Limb (tissue), 2 donors: ENCODE measurements at regions not wholly inside any gene's neighbourhood (a gene's known extent, or its start where the extent isn't known, plus 50 kb on each side); places are given as distances from the start of the nearest gene placed in this dataset.
"Not testable (repeated sequence)": the region's sequence is repeated elsewhere in the genome, so short reads cannot be mapped to it uniquely, and the experiment has no call there.

Source experiments
- DNase-seq, 2 donors: peaks; one replicate each; pipeline ENCODE4 v3.0.0-alpha.2; 2016; ENCODE audit errors: extremely low spot score in 2 of 2

DNA sequence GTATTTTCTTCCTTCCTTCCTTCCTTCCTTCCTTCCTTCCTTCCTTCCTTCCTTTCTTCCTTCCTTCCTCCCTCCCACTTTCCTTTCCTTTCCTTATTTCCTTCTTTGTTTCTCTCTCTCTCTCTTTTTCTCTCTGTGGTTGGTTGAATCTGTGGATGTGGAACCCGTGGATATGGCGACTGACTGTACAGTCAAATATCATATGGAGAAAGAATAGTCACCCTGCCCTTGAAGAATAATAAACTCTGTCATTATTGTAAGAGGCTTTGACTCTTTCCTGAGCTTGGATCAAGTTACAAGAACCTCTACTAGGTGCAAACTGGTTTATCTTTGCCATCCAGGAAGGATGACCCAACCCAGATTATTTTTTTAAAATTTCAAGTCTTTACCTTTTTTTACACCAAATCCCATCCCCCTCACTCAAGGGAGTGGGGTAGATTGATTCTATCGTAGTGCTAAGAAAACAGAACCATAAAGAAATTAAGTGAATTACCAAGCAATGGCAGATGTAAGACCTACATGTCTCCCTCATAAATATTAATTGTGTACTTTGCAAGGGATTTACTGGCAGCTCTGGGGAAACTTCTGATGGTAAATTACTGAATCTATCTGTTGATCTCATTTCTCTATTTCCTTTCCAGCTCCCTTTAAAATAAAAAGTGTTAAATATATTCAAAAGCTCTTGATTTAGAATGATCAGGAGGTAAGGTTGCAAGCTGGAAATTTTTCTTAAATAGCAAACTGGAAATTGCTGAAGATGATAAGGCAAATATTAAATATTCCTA is 667.5 kb downstream of the UTRN start:
- no peak for DNase-seq

DNA sequence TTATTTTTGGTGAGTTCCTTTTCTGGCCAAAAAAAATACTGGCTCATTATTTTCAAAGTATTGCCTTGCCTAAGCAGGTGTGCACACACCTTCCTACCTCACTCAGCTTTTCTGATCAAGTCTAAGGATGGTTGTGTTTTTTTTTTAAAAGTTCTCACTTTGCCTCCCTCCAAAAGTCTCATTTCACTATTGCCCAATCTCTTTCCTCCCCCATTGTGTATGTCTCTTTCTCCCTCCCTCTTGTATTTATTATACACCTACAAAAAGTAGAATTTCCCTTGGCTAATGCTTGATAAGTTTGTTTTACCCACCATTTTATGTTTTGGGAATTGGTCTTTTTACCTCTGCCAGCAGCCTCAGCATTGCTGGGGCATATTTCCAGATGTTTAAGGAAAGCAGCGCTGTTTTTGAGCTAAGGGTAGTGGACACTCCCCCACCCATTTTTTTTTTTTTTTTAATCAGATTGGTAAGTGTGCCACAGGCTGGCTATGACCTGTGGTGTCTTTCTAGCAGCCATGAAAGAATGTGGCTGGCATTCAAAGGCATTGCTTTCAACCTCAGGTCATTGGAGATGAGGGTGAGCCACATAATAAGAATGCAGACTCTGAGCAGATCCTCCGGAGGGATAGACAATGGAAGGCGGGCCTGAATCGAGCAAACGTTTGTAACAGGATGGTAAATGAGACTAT is 668.6 kb downstream of the UTRN start:
- DNase-seq, result no peak

DNA sequence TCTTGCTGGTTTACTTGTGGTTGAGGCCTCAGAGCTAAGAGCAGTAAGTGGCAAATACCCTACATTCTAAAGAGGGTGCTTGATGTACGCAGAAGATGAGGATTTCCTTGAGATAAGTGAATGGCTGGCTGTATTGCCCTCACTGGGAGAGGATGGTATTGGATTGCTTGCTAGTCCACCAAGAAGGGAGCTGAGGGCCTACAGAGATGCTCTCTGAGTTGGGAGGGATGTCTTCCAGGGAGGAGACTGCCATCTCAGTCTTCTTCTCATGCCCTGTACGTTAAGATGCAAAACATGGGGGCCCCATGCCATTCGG is 669.1 kb downstream of the UTRN start:
- no peak for DNase-seq

DNA sequence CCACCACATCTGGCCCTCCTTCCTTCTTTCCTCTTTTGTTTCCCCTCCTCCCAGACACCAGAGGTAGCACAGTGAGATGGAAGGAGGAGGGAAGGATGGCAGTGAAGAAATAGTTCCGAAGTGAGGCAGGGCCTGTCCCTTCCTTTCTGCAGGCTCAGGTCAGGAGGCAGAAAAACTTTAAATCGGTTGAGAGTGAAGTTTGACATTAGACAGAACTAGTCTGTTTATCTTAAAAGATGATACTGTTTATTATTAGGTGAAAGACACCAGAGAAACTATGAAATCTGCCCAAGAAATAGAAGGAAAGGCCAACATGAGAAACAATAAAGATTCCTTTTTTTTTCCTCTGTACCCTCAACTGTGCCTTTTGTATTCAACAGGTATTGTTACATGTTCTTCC is 670.3 kb downstream of the UTRN start:
- no peak for DNase-seq

DNA sequence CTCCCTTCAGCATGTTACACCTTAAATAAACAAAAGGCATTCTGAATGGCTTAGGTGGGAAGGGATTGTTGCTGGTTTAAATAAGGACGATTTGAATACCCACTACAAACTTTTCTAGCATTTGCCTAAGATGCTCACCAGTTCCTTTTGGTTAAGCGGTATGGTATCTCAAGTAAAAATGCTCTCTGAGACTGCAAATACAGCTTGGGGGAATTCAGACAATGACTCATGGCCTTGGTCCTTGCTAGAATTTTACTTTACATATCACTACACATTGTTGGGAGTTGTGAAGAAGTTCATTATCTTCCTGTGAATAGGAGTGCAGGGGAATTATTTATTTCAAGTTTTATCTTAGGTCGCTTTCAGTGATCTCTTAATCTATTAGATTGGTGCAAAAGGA is 670.7 kb downstream of the UTRN start:
- no peak for DNase-seq

DNA sequence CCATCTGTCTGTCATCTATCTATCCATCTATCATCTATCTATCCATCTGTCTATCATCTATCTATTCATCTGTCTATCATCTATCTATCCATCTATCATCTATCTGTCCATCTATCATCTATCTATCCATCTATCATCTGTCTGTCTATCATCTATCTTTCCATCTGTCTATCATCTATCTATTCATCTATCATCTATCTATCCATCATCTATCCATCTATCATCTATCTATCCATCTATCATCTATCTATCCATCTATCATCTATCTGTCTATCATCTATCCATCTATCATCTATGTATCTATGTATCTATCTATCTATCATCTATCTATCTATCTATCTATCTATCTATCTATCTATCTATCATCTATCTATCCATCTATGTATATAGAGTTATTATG is 671.6 kb downstream of the UTRN start:
- not testable (repeated sequence) for DNase-seq

DNA sequence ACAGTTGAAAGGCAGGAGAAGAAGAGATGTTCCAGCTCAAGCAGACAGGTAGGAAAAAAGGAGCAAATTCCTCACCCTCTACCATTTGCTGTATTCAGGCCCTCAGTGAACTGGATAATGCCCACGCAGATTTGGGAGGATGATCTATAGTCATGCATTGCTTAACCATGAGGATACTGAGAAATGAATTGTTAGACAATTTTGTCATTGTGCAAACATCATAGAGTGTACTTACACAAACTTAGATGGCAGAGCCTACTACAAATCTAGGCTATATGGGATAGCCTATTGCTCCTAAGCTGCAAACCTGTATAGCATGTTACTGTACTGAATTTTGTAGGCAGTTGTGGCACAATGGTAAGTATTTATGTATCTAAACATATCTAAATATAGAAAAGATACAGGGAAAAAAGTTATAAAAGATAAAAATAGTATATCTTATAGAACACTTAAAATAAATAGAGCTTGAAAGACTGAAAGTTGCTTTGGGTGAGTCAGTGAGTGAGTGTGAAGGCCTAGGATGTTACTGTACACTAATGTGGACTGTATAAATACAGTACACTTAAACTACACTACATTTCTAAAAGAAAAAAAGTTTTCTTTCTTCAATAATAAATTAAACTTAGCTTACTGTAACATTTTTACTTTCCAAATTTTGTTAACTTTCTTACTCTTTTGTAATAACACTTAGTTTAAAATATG is 672.3 kb downstream of the UTRN start:
- DNase-seq, result no peak

DNA sequence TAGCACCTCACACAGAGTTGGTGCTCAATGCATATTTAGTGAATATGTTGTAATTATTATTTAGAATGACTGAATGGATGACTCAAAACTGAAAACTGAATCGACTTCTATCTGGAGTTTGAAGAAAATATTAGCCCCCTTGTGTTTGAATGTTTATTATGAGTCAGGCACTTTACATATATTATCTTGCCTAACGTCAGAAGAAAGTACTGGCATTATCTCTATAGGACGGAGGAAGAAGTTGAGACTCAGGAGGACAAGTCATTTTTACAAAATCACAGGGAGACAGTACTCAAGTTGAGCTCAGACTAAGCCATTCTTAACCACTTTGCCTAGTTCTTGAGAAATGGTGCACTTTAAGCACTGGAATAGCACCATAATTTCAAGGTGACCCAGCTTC is 684.0 kb downstream of the UTRN start:
- DNase-seq, result no peak

DNA sequence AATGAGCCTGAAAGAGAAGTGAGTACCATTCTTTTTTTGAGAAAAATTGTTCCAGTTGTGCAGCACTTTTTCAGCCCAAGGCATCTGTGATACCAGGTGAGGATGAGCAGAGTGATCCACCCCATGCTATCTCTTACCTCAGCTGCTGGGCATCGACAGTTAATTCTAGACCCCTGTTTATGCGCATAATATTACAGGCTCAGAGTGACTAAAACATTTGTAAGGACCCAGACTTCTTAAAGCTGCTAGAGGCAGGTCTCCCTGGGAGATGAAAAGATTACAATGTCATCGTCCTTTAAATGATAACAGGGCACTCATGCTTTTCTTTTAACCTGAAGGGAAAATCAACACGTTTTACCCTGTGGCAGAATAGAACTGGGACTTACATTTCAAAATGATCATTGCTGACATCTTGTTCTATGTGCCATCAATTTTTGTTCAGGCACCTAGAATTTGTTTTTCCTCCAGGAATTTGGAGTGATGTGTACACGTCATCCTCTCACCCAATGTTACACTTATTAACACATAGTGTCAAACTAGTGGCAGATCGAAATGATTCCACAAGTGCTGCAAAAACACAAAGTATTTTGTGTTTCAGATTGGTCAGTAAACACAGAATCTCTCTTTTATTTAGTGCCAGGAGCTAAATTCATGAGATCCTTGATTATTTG is 684.6 kb downstream of the UTRN start:
- no peak for DNase-seq

DNA sequence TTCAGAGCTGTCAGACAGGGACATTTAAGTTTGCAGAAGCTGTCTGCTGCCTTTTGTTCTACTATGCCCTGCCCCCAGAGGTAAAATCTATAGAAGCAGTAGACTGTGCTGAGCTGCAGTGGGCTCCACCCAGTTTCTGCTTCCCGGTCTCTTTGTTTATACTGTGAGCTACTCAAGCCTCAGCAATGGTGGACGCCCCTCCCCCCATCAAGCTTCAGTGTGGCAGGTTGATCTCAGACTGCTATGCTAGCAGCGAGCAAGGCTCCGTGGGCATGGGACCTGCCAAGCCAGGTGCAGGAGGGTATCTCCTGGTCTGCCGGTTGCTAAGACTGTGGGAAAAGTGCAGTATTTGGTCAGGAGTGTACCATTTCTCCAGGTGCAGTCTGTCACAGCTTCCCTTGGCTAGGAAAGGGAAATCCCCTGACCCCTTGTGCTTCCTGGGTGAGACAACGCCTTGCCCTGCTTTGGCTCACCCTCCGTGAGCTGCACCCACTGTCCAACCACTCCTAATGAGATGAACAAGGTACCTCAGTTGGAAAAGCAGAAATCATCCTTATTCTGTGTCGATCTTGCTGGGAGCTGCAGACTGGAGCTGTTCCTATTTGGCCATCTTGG is 692.2 kb downstream of the UTRN start:
- DNase-seq, result peak in 1 of 2 donors; percentile 33

DNA sequence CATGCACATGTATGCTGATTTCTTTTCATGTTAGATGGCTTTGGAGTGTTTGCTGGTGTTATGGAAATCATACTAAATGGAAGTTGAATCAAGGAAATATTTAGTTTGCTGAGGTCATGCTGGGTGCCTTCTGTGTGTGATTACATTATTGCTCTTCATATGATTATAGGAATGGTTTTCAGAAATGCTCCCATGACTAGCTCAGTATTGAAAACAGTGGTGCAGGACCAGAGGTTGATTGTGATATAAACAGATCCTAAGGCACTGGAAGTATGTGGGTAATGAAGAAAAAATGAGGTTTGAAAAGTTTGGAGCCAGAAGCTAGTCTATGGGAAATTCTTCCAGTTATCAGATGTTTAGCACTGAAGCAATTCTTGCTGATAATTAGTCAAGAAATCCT is 693.1 kb downstream of the UTRN start:
- no peak for DNase-seq

DNA sequence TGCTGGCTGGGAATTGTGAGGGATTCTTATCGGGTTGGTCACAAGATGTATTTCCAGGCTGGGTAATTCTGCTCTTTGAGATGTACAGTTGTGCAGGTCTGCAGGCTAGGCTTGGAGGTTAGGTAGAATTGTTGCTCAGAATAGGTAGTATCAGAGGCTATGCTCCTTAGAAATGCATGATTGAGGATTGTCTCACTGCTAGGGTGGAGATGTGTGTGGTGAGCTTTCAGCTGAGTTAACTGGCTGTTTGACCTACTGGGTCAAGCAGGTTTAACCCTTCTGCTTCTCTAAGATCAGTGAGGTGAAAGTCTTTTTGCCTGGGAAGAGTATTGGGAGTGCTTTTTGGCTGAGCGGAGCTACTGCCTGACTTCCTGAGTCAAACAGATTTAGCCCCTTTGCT is 701.1 kb downstream of the UTRN start:
- no peak for DNase-seq

DNA sequence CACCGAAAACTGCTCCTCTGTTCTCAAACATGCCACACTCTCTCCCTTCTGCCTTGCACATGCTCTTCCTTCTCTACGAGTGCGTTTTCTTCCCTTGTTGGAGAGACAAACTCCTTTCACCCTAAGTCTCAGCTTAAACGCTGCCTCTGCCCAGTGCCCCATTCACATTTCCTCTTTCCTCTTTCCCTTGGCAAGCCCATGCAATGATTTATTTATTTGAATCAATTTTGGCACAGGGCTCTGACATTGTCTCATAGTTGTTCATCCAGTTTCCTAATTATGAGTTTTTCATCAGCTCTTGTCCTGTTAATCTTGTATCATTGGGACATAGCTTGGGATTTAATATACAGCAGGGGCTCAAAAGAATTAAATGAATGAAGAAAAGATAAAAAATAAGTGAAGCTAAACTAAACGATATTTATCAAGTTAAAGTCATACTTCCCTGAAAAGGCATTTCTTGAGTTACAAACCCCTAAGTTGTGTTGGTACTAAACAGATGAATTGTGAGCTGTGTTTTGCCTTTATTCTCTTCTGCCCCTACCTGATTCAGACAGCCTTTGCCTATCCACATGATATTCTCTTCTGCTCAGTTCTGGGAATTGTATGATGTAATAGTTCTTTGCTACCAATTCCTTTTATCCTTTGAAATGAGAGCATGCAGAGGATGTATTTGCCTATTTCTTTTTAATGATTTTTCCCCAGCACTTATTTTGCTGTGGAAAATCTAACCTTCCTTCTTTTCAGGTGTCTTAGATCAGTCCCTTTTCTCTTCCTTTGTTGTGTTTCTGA is 704.4 kb downstream of the UTRN start:
- no peak for DNase-seq

DNA sequence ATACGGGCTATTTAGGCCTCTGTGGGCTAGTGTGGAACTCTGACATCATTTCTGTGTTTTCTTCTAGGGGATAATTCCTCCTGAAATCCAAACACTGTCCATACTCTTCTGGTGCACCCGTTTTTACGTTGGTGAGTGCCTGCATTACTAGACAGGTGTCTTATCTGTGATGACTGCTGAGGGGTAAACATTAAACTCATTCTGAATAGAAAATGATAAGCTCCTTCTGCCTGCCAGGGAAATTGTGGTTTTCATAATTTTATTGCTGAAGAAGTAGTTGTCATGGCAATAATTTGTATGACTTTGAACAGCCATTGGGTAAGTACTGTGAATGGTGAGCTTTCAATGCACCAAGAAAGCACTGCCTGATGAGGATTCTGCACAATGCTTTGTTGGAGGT is 705.6 kb downstream of the UTRN start:
- no peak for DNase-seq

DNA sequence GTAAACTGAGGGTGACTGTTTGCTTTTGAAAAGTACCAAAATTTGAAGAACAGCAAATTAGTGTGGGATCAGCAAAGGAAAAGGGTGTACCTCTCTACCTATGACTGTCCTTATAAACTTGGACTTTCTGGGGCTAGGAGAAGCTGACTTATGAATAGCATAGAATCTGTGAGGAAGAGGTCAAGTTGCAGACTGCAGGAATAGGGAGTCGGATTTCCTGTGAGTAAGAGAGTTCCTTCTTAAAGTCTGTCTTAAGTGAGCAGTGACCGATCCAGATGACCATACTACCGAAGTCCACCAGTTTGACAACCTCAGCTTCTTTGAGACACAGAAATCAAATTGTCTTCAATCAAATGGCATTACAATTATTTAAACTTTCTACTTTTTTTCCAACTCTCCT is 708.7 kb downstream of the UTRN start:
- DNase-seq, result no peak

DNA sequence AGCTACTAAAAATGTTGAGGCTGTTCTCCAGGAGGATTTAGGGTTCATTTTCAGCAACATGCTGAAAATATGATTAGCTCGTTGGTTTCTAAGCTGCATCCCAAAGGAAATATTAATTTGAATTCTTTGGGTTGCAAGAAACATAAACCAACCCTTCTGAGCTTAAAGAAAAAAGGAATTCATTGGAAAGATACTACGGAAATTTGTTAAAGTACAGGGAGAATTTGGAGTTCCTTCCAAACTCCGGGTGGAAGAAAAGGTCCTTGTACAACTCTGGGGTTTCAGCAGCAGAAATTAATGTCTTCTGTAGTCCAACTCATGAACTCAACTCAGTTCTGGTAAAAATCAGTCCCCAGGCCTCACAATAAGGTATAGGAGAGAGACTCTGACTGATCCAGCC is 712.9 kb downstream of the UTRN start:
- peak in 1 of 2 donors; percentile 8 for DNase-seq

DNA sequence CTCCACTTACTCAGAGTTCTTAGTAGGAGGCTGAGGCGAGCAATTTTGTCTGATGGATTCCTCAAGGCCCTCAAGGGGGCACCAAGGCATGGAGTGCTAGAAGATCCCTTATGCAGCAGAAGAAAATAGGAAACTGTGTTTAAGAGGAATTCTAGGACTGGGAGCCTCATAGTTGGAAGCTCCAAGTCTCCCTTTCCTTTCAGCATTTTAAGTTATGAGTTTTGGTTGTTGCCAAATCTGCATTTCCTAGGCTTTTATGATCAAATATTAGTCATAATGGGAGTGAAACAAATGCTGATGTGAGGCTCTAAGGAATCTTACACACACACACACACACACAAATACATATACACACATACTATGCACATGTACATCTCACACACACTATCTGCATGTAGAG is 714.0 kb downstream of the UTRN start:
- no peak for DNase-seq

DNA sequence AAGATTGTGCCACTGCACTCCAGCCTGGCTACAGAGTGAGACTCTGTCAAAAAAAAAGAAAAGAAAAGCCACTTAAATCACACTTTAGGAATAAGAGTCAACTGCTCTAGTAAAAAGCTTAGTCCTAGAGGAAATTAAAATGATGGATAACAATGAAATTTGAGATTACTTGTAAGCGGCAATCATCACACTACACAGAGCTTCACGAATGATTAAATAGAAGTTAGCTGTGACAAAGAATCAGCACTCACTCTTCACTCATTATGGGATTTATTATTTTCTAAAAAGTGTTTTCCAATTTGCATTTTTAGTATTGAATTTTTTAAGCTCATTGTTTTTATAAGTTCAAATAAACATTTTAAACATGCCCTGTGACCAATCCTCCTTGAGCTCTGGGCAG is 718.0 kb downstream of the UTRN start:
- no peak for DNase-seq

DNA sequence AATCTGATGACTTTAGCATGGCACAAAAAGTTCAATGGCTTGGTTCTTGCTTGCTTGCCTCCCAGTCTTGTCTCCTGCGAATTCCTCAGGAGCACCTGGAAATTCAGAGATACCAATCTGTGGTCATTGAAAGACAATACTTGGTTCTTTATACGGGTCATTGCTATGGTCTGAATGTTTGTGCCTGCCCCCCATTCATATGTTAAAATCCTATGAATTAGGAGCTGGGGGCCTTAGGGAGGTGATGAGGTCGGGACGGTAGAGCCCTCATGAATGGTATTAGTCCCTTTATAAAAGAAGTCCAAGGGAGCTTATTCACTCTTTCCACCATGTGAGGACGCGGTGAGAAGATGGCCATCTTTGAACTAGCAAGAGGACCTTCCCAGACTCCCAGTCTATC is 721.8 kb downstream of the UTRN start:
- DNase-seq, result no peak

DNA sequence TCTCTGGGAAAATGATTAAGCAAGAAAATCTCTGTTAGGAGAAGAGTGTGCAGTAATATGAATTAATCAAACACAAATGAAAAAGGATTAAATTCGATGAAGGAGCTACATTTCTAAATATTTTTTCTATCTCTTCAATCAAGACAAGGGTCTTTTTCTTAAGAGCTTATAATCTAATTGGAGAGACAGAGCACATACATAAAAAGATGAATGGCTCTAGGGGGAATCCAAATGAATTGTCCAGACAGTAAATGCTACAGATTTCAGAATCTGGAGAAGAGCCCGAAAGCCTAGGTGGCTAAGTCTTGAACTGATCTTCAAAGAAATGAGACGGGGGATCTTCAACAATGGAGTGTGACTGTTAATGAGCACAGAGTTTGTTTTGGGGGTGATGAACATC is 723.6 kb downstream of the UTRN start:
- no peak for DNase-seq

DNA sequence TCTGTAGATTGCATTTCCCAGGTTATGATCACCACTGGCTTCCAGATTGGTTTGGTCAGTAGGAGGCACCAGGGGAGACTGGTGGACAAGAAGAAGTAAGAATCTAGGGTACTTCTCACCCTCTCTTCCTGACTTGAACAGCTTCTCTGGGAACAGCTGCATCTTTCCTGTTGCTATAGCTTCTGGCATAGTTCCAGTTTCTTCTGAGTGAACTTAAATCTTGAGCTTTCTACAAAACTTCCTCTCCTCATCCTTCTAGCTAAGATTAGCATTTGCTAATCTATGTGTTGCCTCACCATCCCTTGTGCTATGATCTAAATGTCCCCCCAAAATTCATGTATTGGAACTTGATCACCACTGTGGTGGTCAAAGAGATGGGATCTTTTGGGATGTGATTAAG is 724.6 kb downstream of the UTRN start:
- DNase-seq, result peak in 1 of 2 donors; percentile 49
